Skin epidermis (tissue), 12 donors: ENCODE measurements at regions not wholly inside any gene's neighbourhood (a gene's known extent, or its start where the extent isn't known, plus 50 kb on each side); places are given as distances from the start of the nearest gene placed in this dataset.
"Not testable (repeated sequence)": the region's sequence is repeated elsewhere in the genome, so short reads cannot be mapped to it uniquely, and the experiment has no call there.

Source experiments
- H3K27ac ChIP-seq, 21 experiments: fragments of 200-600 bp; sonication (generic) in 11 of 21; one replicate each; pipeline ENCODE4 v1.5.0; 2020; ENCODE audit warnings: mild to moderate bottlenecking in 3 of 21, inconsistent platforms in 2 of 21, moderate library complexity in 2 of 21
- H3K4me3 ChIP-seq, 7 experiments: fragments of 200-600 bp; sonication (generic) in 2 of 7; one replicate each; pipeline ENCODE4 v1.5.0; 2020; ENCODE audit warnings: inconsistent platforms in 2 of 7, mild to moderate bottlenecking in 2 of 7, moderate library complexity in 1 of 7

- Histone ChIP-seq H3K27ac (no peak overlapping the region), H3K4me3 (peak overlapping the region in 6 of 7 experiments; percentile 1 to 30 (median 12))
These were observed 99.5 kb downstream of the PRKAB2 start for GRCh38 chr1:147072482-147073432.

DNA sequence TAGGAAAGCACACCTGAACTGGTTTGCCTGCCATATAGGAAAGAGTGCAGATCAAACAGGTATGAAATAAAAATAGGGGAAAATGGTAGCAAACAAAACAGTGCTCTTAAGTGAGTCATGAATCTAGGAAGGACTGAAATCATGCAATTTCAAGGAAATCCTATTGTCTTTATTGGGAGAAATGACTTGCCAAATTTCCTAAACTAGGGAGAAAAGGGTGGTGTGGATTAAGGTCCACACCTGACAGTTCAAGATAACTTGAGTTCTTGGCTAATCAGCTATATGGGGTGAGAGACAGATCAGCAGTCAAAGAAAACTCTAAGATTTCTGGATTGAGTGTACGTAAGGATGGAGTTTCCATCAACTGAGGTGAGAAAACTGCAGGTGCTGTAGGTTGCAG is 101.1 kb downstream of the PRKAB2 start:
- H3K27ac ChIP-seq, result no peak overlapping the region
- H3K4me3 ChIP-seq, result no peak overlapping the region

DNA sequence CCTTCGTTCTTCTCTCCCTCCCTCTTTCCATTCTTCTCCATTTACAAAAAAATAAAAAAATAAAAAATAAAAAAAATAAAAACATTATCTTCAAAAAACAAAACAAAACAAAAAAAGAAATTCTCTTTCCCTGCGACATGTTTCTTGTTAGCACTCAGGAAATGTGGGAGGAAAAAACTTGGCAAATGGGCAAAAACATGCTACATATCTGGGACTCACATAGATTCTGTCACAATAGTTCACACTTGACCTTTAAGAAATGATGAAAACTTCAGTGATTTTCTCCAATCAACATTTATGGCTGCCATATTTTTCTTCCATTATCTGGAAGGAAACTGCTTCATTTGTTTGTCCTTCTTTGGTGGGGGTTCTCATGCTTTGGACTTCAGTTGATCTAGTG is 109.3 kb downstream of the PRKAB2 start:
- no peak overlapping the region for H3K4me3 ChIP-seq
- H3K27ac ChIP-seq, result no peak overlapping the region

- H3K4me3 ChIP-seq, H3K27ac ChIP-seq: not testable (repeated sequence)
These were observed 110.4 kb downstream of the PRKAB2 start for GRCh38 chr1:147061880-147062279.

GRCh38 chr1:147053269-147053668 is 115.1 kb downstream of the NBPF12 start:
- H3K4me3 ChIP-seq, result no peak overlapping the region
- H3K27ac ChIP-seq, result no peak overlapping the region

- Histone ChIP-seq H3K4me3 (no peak overlapping the region), H3K27ac (no peak overlapping the region)
These were observed 114.6 kb downstream of the NBPF12 start for GRCh38 chr1:147052677-147053076.

DNA sequence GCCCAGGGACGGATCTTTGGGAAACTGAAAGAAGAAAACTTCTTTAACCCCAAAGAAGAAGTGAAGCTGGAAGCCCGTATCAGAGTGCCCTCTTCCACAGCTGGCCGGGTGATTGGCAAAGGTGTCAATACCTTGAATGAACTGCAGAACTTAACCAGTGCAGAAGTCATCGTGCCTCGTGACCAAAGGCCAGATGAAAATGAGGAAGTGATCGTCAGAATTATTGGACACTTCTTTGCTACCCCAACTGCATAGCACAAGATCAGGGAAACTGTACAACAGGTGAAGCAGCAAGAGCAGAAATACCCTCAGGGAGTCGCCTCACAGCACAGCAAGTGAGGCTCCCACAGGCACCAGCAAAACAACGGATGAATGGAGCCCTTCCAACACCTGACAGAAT is 114.0 kb downstream of the NBPF12 start:
- Histone ChIP-seq H3K4me3 (no peak overlapping the region), H3K27ac (no peak overlapping the region)

DNA sequence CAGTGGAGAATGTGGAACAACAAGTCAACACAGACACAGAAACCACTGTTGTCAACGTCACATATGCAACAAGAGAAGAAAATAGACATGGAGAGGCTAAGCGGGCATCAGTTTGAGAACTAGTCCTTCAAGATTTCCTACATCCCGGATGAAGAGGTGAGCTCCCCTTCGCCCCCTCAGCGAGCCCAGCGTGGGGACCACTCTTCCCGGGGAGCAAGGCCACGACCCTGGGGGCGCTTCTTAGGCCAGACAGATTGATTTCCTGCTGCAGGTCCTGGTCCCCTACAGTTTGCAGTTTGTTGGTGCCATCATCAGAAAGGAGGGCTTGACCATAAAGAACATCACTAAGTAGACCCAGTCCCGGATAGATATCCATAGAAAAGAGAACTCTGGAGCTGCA is 113.0 kb downstream of the NBPF12 start:
- Histone ChIP-seq H3K4me3 (no peak overlapping the region), H3K27ac (no peak overlapping the region)

- Histone ChIP-seq H3K4me3 (no peak overlapping the region), H3K27ac (no peak overlapping the region)
These were observed 112.5 kb downstream of the NBPF12 start for GRCh38 chr1:147050654-147051053.

DNA sequence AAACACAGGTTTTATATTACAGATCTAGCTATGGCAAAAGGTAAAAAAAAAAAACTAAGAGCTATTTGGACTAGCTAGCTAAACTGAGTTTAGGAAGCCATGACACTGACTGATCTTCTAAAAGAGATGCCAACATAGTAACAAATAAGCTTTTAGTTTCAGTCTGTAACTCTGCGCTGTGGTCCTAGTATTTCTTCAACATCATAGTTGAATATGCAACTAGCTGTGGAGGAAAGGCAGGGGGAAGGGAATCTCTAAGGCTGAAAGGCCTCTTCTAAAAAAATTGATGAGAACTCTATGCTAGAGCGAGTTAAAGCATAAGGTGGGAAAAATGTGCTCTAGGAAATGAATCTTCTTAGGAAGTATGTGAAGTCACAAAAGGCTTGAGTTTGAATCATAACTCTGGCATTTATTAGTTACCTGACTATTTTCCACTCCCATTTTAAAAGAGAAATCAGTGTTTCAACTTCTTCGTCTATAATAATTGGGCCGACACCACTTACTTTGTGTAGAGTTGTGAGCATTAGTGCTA is 108.8 kb downstream of the NBPF12 start:
- peak overlapping the region in 4 of 21 experiments; percentile 4 to 54 (median 20) for H3K27ac ChIP-seq
- H3K4me3 ChIP-seq, result not testable (repeated sequence)

DNA sequence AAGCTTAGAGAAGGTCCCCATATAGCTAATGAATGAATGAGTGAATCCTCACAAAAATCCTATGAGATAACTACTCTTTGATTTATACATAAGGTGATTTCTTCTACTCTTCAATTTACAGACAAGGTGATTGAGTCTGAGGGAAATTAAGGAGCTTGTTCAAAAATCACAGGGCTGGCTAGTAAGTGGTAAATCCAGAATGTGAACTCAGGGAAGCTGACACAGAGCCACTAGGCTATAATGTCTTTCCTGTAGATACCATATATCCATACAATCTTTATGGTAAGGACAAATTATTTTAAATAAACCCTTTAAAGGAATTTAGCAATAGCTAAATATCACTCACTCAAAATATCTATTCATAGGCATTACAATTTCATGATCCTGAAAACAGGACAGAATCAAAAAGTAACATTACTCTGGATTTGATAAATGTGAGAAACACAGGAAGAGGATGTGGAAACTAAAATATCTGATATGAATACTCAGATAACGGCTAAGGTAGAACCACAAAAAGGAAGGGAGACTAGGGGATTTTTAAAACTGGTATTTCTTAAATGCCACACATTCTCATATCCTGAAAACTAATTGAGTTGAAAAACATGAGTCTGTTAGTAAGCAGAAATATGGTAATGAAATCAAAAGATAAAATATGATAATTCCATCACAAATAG is 108.2 kb downstream of the NBPF12 start:
- no peak overlapping the region for H3K4me3 ChIP-seq
- H3K27ac ChIP-seq, result peak overlapping the region in 2 of 21 experiments; percentile 2 to 3
